VCaP (cell line): ENCODE measurements at regions not wholly inside any gene's neighbourhood (a gene's known extent, or its start where the extent isn't known, plus 50 kb on each side); places are given as distances from the start of the nearest gene placed in this dataset.

Experiments
- H3K27ac ChIP-seq: fragments of 450-650 bp; 2 replicates; pipeline ENCODE4 v1.5.1; 2017
- CTCF ChIP-seq: fragments of 450-650 bp; conservative IDR thresholded peaks from 2 replicates; pipeline ENCODE4 v1.5.1; 2017; ENCODE audit warnings: mild to moderate bottlenecking, moderate library complexity

GRCh38 chrX:49773993-49774392 is 55.1 kb upstream of the PAGE4 start:
- no peak for TF ChIP-seq CTCF
- H3K27ac ChIP-seq: no peak overlapping the region

- no peak for TF ChIP-seq CTCF
- no peak overlapping the region for H3K27ac ChIP-seq
Observed at GRCh38 chrX:49767236-49767635, 61.9 kb upstream of the PAGE4 start.

GRCh38 chrX:49762175-49762720 is 66.5 kb upstream of the PAGE1 start:
- TF ChIP-seq CTCF: no peak
- H3K27ac ChIP-seq: no peak overlapping the region

- H3K27ac ChIP-seq: no peak overlapping the region
- TF ChIP-seq CTCF: peak; percentile 36
Observed at GRCh38 chrX:49761481-49761880, 65.7 kb upstream of the PAGE1 start.

GRCh38 chrX:49760290-49760890 is 64.6 kb upstream of the PAGE1 start:
- H3K27ac ChIP-seq: no peak overlapping the region

GRCh38 chrX:49756692-49757091 is 60.9 kb upstream of the PAGE1 start:
- TF ChIP-seq CTCF: no peak
- no peak overlapping the region for H3K27ac ChIP-seq

More at GRCh38 chrX:49760290-49760890, 64.6 kb upstream of the PAGE1 start:
- TF ChIP-seq CTCF: no peak

- H3K27ac ChIP-seq: no peak overlapping the region
Observed at GRCh38 chrX:49754233-49754857, 58.6 kb upstream of the PAGE1 start.

More at GRCh38 chrX:49754233-49754857, 58.6 kb upstream of the PAGE1 start:
- peak; percentile 68 for TF ChIP-seq CTCF
